Endothelial cell of umbilical vein (primary cell): ENCODE measurements at regions not wholly inside any gene's neighbourhood (a gene's known extent, or its start where the extent isn't known, plus 50 kb on each side); places are given as distances from the start of the nearest gene placed in this dataset.
"Not testable (repeated sequence)": the region's sequence is repeated elsewhere in the genome, so short reads cannot be mapped to it uniquely, and the experiment has no call there.

Experiments used
- BruUV-seq: library from RNA; stranded (reverse); fragments of 400-500 nt; replicated peaks from 2 replicates; lab custom pipeline; 2021; lab: Mats Ljungman, UMichigan
- CTCF ChIA-PET: fragments of 300-600, 350-600 bp; sonication (Branson Sonifier 250); formaldehyde crosslinking; loops from one replicate; lab custom pipeline; 2021; ENCODE audit warnings: antibody characterized with exemption, inconsistent platforms; lab: Charles Lee
- POLR2A ChIA-PET: fragments of 300-600, 350-600 bp; sonication (Branson Sonifier 250); formaldehyde crosslinking; loops from one replicate; lab custom pipeline; 2021; ENCODE audit warnings: antibody characterized with exemption, inconsistent platforms; lab: Charles Lee
- DNase-seq: peaks from one replicate; pipeline ENCODE4 v3.0.0-alpha.2; 2011; ENCODE audit warnings: low read depth, low spot score
- FAIRE-seq: peaks from 2 replicates; lab custom pipeline; 2011; peaks lifted over from hg19 to GRCh38; lab: Jason Lieb, UNC
- H2AFZ ChIP-seq: 2 replicates; pipeline ENCODE4 v1.6.0; 2012; ENCODE audit warnings: low read depth, low read length, control low read depth, inconsistent platforms
- H3K27ac ChIP-seq: 2 replicates; pipeline ENCODE4 v1.5.1; 2011; ENCODE audit warnings: low read depth, mild to moderate bottlenecking, control low read depth, low read length, moderate library complexity; ENCODE audit not compliant: insufficient read depth
- H3K27me3 ChIP-seq, 2 experiments: 2 replicates each; pipeline versions ENCODE4 v1.6.0 to v1.6.1; 2011; ENCODE audit warnings: low read length in 2 of 2, mixed read lengths in 1 of 2; ENCODE audit not compliant: control insufficient read depth in 2 of 2, insufficient read depth in 2 of 2
- H3K36me3 ChIP-seq, 2 experiments: 2 replicates in 1 of 2; 3 replicates in 1 of 2; pipeline ENCODE4 v1.5.1; 2011; ENCODE audit warnings: low read length in 2 of 2, mild to moderate bottlenecking in 1 of 2, moderate library complexity in 1 of 2; ENCODE audit not compliant: control insufficient read depth in 2 of 2, insufficient read depth in 2 of 2; ENCODE audit errors: extremely low read depth in 1 of 2
- H3K4me1 ChIP-seq: 3 replicates; pipeline ENCODE4 v1.5.1; 2011; ENCODE audit warnings: mild to moderate bottlenecking, low read length; ENCODE audit not compliant: control insufficient read depth, insufficient read depth; ENCODE audit errors: extremely low read depth
- H3K4me2 ChIP-seq: 2 replicates; pipeline ENCODE4 v1.6.1; 2011; ENCODE audit warnings: low read length, control low read depth, mixed read lengths; ENCODE audit not compliant: insufficient read depth
- H3K4me3 ChIP-seq, 3 experiments: fragments of 200-600 bp in 1 of 3; sonication (generic), shearing (Covaris generic) in 1 of 3; replicated peaks in 1 of 3; 2 replicates each; pipeline ENCODE4 v1.5.1; 2011 to 2016; ENCODE audit warnings: control low read depth in 3 of 3, low read length in 3 of 3, mild to moderate bottlenecking in 2 of 3, inconsistent platforms in 1 of 3, low read depth in 1 of 3, moderate library complexity in 1 of 3; ENCODE audit not compliant: insufficient read depth in 1 of 3
- H3K79me2 ChIP-seq: 2 replicates; pipeline ENCODE4 v1.6.0; 2012; ENCODE audit warnings: low read length, inconsistent platforms; ENCODE audit not compliant: control insufficient read depth, insufficient read depth
- H3K9ac ChIP-seq: replicated peaks from 2 replicates; pipeline ENCODE3; 2011; ENCODE audit warnings: low read length, control low read depth; ENCODE audit not compliant: insufficient read depth; ENCODE audit errors: extremely low read depth
- H3K9me1 ChIP-seq: replicated peaks from 3 replicates; pipeline ENCODE4 v1.6.0; 2011; ENCODE audit warnings: mild to moderate bottlenecking, low read length; ENCODE audit not compliant: control insufficient read depth, insufficient read depth; ENCODE audit errors: extremely low read depth
- H3K9me3 ChIP-seq: replicated peaks from 2 replicates; pipeline ENCODE4 v1.5.1; 2012; ENCODE audit warnings: low read length, inconsistent platforms; ENCODE audit not compliant: control insufficient read depth, insufficient read depth
- H4K20me1 ChIP-seq: replicated peaks from 2 replicates; pipeline ENCODE3; 2011; ENCODE audit warnings: mild to moderate bottlenecking, low read length; ENCODE audit not compliant: control insufficient read depth, insufficient read depth; ENCODE audit errors: extremely low read depth
- EZH2 ChIP-seq: IDR thresholded peaks from 2 replicates; pipeline ENCODE4 v1.6.1; 2012; ENCODE audit warnings: borderline replicate concordance, low read depth, mild to moderate bottlenecking, moderate library complexity, low read length, inconsistent platforms; ENCODE audit not compliant: severe bottlenecking
- FOS ChIP-seq: IDR thresholded peaks from 2 replicates; pipeline ENCODE4 v1.6.1; 2011; ENCODE audit warnings: mild to moderate bottlenecking, low read length, moderate library complexity, borderline replicate concordance; ENCODE audit not compliant: insufficient read depth
- GATA2 ChIP-seq: IDR thresholded peaks from 2 replicates; pipeline ENCODE4 v1.7.0; 2011; ENCODE audit warnings: low read depth, mild to moderate bottlenecking, moderate library complexity, mixed read lengths, low read length; ENCODE audit not compliant: insufficient read length, insufficient read depth
- JUN ChIP-seq: IDR thresholded peaks from 2 replicates; pipeline ENCODE4 v1.6.1; 2011; ENCODE audit warnings: borderline replicate concordance, low read depth; ENCODE audit not compliant: insufficient read length, insufficient read depth
- MAX ChIP-seq: IDR thresholded peaks from 2 replicates; pipeline ENCODE4 v1.6.1; 2011; ENCODE audit not compliant: insufficient read depth, insufficient read length
- MYC ChIP-seq: IDR thresholded peaks from one replicate; pipeline ENCODE4 v1.6.1; 2011; ENCODE audit warnings: mild to moderate bottlenecking, low read depth, low read length
- POLR2A ChIP-seq: IDR thresholded peaks from 2 replicates; pipeline ENCODE4 v1.6.1; 2012; ENCODE audit warnings: low read depth, mild to moderate bottlenecking, control low read depth, low read length
- POLR2AphosphoS5 ChIP-seq: IDR thresholded peaks from 2 replicates; pipeline ENCODE4 v1.6.1; 2012; ENCODE audit warnings: low read depth, mild to moderate bottlenecking, control low read depth, low read length, moderate library complexity; ENCODE audit not compliant: insufficient read depth
- dilution Hi-C: fragments of 300-500 bp; cut with MboI; formaldehyde crosslinking; loops from one replicate; pipeline ENCODE4 v1.15.0; 2019; ENCODE audit warnings: low sequenced_read_pairs; ENCODE audit not compliant: extremely low pct_ligation_motif_present
- intact Hi-C: fragments of 100-400 bp; cut with micrococcal nuclease; formaldehyde crosslinking; loops from one replicate; pipeline ENCODE4 v1.10.0; 2022
- TF ChIP-seq, protein P1 (sequence below), 2 donors: IDR thresholded peaks; 1 replicate in 1 of 2; 2 replicates in 1 of 2; pipeline ENCODE4 v1.5.1; 2011; ENCODE audit warnings: low read length in 2 of 2, mild to moderate bottlenecking in 2 of 2, moderate library complexity in 2 of 2, control low read depth in 1 of 2, inconsistent platforms in 1 of 2, low read depth in 1 of 2; ENCODE audit not compliant: insufficient read depth in 1 of 2; ENCODE audit errors: extremely low read depth in 1 of 2

- H3K4me1 ChIP-seq, H3K27me3 ChIP-seq, H3K36me3 ChIP-seq, DNase-seq, H3K9me3 ChIP-seq, H3K4me2 ChIP-seq, BruUV-seq, H3K79me2 ChIP-seq, H3K27ac ChIP-seq, intact Hi-C loops, dilution Hi-C loops, H4K20me1 ChIP-seq, FAIRE-seq, POLR2A ChIA-PET, H3K4me3 ChIP-seq, H3K9ac ChIP-seq, H2AFZ ChIP-seq, H3K9me1 ChIP-seq: not testable (repeated sequence)
- CTCF ChIA-PET, result interaction anchor here (2.0 kb wide), 1 partner anchor 13 kb away, joined by 6 read pairs; no protein-coding TSS in a partner anchor
Measured at GRCh38 chr17:21470422-21470821, 94.3 kb downstream of the KCNJ12 start.

- Histone ChIP-seq H3K4me3 (no peak overlapping the region), H3K27me3 (no peaks in the 10 kb centered on the region), H3K27ac (no peak overlapping the region), H3K4me1 (no peaks in the 10 kb centered on the region), H3K9me1 (no peaks in the 10 kb centered on the region), H2AFZ (no peak overlapping the region), H3K79me2 (no peaks in the 10 kb centered on the region), H4K20me1 (no peaks in the 10 kb centered on the region), H3K4me2 (no peak overlapping the region), H3K36me3 (no peaks in the 10 kb centered on the region), H3K9me3 (no peaks in the 10 kb centered on the region), H3K9ac (no peak overlapping the region)
- no peak for FAIRE-seq
- POLR2A ChIA-PET, result no interaction called here
- no peak for DNase-seq
- no peak for TF ChIP-seq POLR2A
- no peak for TF ChIP-seq JUN
- TF ChIP-seq FOS, result no peak
- no peak for TF ChIP-seq EZH2
- no peak for TF ChIP-seq MAX
- TF ChIP-seq, protein P1, sequence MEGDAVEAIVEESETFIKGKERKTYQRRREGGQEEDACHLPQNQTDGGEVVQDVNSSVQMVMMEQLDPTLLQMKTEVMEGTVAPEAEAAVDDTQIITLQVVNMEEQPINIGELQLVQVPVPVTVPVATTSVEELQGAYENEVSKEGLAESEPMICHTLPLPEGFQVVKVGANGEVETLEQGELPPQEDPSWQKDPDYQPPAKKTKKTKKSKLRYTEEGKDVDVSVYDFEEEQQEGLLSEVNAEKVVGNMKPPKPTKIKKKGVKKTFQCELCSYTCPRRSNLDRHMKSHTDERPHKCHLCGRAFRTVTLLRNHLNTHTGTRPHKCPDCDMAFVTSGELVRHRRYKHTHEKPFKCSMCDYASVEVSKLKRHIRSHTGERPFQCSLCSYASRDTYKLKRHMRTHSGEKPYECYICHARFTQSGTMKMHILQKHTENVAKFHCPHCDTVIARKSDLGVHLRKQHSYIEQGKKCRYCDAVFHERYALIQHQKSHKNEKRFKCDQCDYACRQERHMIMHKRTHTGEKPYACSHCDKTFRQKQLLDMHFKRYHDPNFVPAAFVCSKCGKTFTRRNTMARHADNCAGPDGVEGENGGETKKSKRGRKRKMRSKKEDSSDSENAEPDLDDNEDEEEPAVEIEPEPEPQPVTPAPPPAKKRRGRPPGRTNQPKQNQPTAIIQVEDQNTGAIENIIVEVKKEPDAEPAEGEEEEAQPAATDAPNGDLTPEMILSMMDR (IDR thresholded peaks at IDR 0.05; ENCODE audit: extremely low read depth in 1 of 2, insufficient read depth in 1 of 2, low read depth in 1 of 2, low read length in 2 of 2), result no peak
- TF ChIP-seq GATA2, result no peak
- no peak for TF ChIP-seq POLR2AphosphoS5
- no peak for TF ChIP-seq MYC
- BruUV-seq, result no TSS peak
- CTCF ChIA-PET, result no interaction called here
- dilution Hi-C loops (no loop called here), intact Hi-C loops (no loop called here)
Measured at GRCh38 chr17:21470861-21471260, 94.7 kb downstream of the KCNJ12 start.
